HG02981 (cell line): ENCODE measurements at regions not wholly inside any gene's neighbourhood (a gene's known extent, or its start where the extent isn't known, plus 50 kb on each side); places are given as distances from the start of the nearest gene placed in this dataset.
"Not testable (repeated sequence)": the region's sequence is repeated elsewhere in the genome, so short reads cannot be mapped to it uniquely, and the experiment has no call there.

Experiments used
- ATAC-seq: cut with Tn5 transposase; IDR thresholded peaks from one replicate; pipeline ENCODE4 v1.9.1; 2021; ENCODE audit warnings: mild to moderate bottlenecking, moderate library complexity; ENCODE audit not compliant: unreplicated experiment

GRCh38 chr3:143175940-143176894 lies 56.6 kb downstream of the CHST2 start:
- ATAC-seq = not testable (repeated sequence)

GRCh38 chr3:143177965-143178364 lies 58.4 kb downstream of the CHST2 start:
- ATAC-seq = peak; percentile 87

GRCh38 chr3:143178775-143179548 lies 59.4 kb downstream of the CHST2 start:
- ATAC-seq = not testable (repeated sequence)

GRCh38 chr3:143179603-143180002 lies 60.0 kb downstream of the CHST2 start:
- ATAC-seq = no peak

- not testable (repeated sequence) for ATAC-seq
Observed at GRCh38 chr3:143180860-143181259, 61.3 kb downstream of the CHST2 start.

GRCh38 chr3:143181977-143182376 lies 62.4 kb downstream of the CHST2 start:
- not testable (repeated sequence) for ATAC-seq

GRCh38 chr3:143182866-143183664 lies 63.5 kb downstream of the CHST2 start:
- no peak for ATAC-seq

- ATAC-seq = no peak
Observed at GRCh38 chr3:143183665-143183964, 64.0 kb downstream of the CHST2 start.

- no peak for ATAC-seq
Observed at GRCh38 chr3:143184099-143184498, 64.5 kb downstream of the CHST2 start.

- no peak for ATAC-seq
Observed at GRCh38 chr3:143185401-143185800, 65.8 kb downstream of the CHST2 start.

- ATAC-seq = no peak
Observed at GRCh38 chr3:143187111-143187510, 67.5 kb downstream of the CHST2 start.

- no peak for ATAC-seq
Observed at GRCh38 chr3:143188881-143189280, 69.3 kb downstream of the CHST2 start.

GRCh38 chr3:143190101-143190500 lies 70.5 kb downstream of the CHST2 start:
- ATAC-seq = no peak

GRCh38 chr3:143192193-143192592 lies 72.6 kb downstream of the CHST2 start:
- no peak for ATAC-seq

GRCh38 chr3:143200001-143200924 lies 80.7 kb downstream of the CHST2 start:
- ATAC-seq = no peak

- no peak for ATAC-seq
Observed at GRCh38 chr3:143201045-143201444, 81.5 kb downstream of the CHST2 start.

GRCh38 chr3:143201870-143202752 lies 82.5 kb downstream of the CHST2 start:
- no peak for ATAC-seq

- ATAC-seq = no peak
Observed at GRCh38 chr3:143203142-143203541, 83.6 kb downstream of the CHST2 start.

GRCh38 chr3:143203848-143204247 lies 84.3 kb downstream of the CHST2 start:
- ATAC-seq = no peak
